ENCODE measurements at regions not wholly inside any gene's neighbourhood (a gene's known extent, or its start where the extent isn't known, plus 50 kb on each side); places are given as distances from the start of the nearest gene placed in this dataset.
"Not testable (repeated sequence)": the region's sequence is repeated elsewhere in the genome, so short reads cannot be mapped to it uniquely, and the experiment has no call there.

GRCh38 chr15:77886805-77887448 is 190.6 kb downstream of the TBC1D2B start:
- no peak overlapping the region for H3K4me3 ChIP-seq (ENCODE audit: low read length)

GRCh38 chr15:77885877-77886500 is 191.5 kb downstream of the TBC1D2B start:
- not testable (repeated sequence) for H3K4me3 ChIP-seq (ENCODE audit: low read length); DNase-seq (ENCODE audit: low read depth)

More at GRCh38 chr15:77886805-77887448, 190.6 kb downstream of the TBC1D2B start:
- no peak for DNase-seq (ENCODE audit: low read depth)
- no peak for TF ChIP-seq CTCF (conservative IDR thresholded peaks at IDR 0.05; ENCODE audit: low read depth, low read length)

- not testable (repeated sequence) for DNase-seq (ENCODE audit: low read depth); H3K4me3 ChIP-seq (ENCODE audit: low read length)
Measured at GRCh38 chr15:77883012-77883411, 194.5 kb downstream of the TBC1D2B start.

GRCh38 chr15:77881950-77882349 is 195.6 kb downstream of the TBC1D2B start:
- TF ChIP-seq CTCF (conservative IDR thresholded peaks at IDR 0.05; ENCODE audit: low read depth, low read length), result no peak
- DNase-seq (ENCODE audit: low read depth), result no peak
- no peak overlapping the region for H3K4me3 ChIP-seq (ENCODE audit: low read length)

- not testable (repeated sequence) for DNase-seq (ENCODE audit: low read depth); H3K4me3 ChIP-seq (ENCODE audit: low read length)
Measured at GRCh38 chr15:77881535-77881934, 196.0 kb downstream of the TBC1D2B start.

- H3K4me3 ChIP-seq (ENCODE audit: low read length); DNase-seq (ENCODE audit: low read depth): not testable (repeated sequence)
Measured at GRCh38 chr15:77879466-77879865, 198.0 kb downstream of the TBC1D2B start.

GRCh38 chr15:77877869-77878577 is 199.5 kb downstream of the TBC1D2B start:
- no peak for TF ChIP-seq CTCF (conservative IDR thresholded peaks at IDR 0.05; ENCODE audit: low read depth, low read length)
- DNase-seq (ENCODE audit: low read depth), result no peak
- H3K4me3 ChIP-seq (ENCODE audit: low read length), result no peak overlapping the region

- not testable (repeated sequence) for H3K4me3 ChIP-seq (ENCODE audit: low read length); DNase-seq (ENCODE audit: low read depth)
Measured at GRCh38 chr15:77876107-77876820, 201.2 kb downstream of the TBC1D2B start.

- not testable (repeated sequence) for DNase-seq (ENCODE audit: low read depth); H3K4me3 ChIP-seq (ENCODE audit: low read length)
- TF ChIP-seq CTCF (conservative IDR thresholded peaks at IDR 0.05; ENCODE audit: low read depth, low read length), result peak; percentile 77
Measured at GRCh38 chr15:77875066-77875721, 202.3 kb downstream of the TBC1D2B start.

All from retinal pigment epithelial cell (primary cell).